HG02678 (cell line): ENCODE measurements at regions not wholly inside any gene's neighbourhood (a gene's known extent, or its start where the extent isn't known, plus 50 kb on each side); places are given as distances from the start of the nearest gene placed in this dataset.

Experiments used
- ATAC-seq: cut with Tn5 transposase; IDR thresholded peaks from one replicate; pipeline ENCODE4 v1.9.1; 2021; ENCODE audit warnings: mild to moderate bottlenecking, moderate library complexity; ENCODE audit not compliant: unreplicated experiment

GRCh38 chr18:41703744-41704530 lies 251.1 kb upstream of the PIK3C3 start:
- ATAC-seq = no peak

DNA sequence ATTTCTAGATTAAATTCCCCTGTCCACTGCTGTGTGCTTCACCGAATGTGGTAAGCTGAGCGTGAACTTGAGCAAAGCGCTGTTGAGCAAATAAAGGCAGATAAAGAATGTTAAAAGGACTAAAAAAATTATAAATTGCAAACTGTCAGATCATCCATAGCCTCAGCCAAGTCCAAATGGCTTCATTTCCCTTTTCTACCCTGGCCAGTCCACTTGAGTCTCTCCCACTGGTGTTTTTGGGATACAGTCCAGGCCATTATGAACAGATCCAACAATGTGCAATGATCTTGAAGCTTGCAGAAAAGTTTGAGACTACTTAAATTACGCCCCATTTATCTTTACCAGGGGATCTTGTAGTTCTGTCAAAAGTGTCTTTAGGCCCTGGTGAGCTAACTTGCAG lies 254.6 kb upstream of the PIK3C3 start:
- ATAC-seq = no peak

DNA sequence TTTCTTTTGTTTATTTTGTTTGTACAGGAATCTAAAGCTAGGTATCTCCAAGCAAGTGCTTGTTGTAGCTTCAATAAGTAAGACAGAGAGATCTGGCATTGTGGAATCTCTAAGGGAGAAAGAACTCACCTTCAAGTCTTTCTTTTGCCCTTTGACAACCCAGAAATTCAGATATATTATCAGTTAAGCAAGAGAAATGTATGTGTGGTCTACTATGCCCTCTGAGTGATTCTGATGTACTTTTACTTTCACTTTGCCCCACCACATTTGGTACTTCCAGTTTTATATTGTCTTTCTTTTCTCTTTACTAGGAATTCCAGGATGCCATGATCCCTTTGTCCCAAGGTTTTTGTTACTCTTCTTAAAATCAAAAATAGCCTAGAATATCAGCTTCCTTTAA lies 259.6 kb upstream of the PIK3C3 start:
- ATAC-seq = no peak

GRCh38 chr18:41693008-41693407 lies 262.0 kb upstream of the PIK3C3 start:
- ATAC-seq = no peak

DNA sequence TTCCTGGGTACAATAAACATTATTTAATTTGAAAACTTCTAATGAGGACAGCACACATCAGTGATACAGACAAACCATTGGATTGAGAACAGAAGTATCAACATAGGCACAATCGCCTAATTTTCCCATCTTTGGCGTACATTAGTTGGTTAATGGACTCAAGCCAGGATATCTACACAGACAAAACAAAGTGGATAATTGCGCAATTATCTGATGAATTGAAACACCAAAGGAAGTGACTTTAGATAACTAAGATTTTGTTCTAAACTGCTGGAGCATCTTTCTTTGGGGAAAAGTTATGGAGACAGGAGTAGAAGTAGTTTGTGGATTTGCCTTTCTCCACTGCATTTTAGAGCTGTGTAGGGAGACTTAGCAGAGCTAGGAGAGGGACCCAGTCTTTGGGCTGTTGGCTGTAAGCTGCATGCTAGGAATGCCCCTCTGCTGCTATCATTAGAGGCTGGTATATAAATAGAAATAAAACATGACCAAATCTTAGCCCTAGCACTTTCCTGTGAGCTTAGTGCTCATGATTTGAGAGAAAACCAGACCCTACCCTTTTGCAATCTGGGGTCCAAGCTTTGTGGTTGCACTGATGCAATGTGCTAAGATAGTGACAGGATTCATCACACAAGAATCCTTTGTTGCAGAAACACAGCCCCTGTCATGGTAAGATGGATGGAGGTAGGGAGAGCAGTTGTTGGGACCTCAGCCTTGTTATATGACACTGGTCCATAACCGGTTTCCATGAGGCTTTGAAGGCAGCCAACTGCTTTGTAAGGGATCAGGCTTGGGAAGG lies 264.5 kb upstream of the PIK3C3 start:
- no peak for ATAC-seq

DNA sequence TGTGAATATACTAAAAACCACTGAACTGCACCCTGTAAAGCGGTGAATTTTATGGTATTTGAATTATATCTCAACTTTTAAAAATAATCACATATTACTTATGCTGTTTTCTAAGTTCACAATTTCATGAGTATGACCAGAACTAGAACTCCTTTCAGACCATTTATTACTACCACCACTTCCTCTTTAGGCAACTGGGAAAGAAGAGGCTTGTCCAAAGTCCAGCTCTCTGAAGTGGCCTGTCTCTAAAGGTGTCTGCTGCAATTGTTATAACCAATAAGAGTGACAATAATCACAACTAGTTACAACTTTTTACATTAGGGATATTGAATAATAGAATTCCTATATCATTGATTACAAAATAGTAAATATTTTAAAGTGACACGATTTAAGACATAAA lies 267.9 kb upstream of the PIK3C3 start:
- no peak for ATAC-seq

GRCh38 chr18:41681138-41681880 lies 273.7 kb upstream of the PIK3C3 start:
- no peak for ATAC-seq

DNA sequence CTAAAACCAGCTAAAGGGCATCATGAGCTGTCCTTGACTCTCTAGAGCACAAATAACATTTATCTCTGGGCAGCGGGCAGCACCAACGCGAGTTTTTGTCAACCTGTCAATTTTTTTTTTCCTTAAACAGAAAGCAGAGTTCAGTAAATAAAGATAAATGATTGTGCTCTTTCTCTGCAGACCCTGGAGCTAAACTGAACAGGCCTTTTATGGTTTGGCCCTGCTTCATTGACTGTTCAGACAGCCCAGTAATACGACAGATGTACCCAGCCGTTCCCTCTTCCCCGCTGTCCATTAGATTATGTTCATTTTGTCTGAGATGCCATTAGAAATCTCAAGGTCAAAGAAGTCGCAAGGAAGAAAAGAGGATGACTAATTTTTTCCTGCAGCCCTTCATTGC lies 280.5 kb upstream of the PIK3C3 start:
- no peak for ATAC-seq

GRCh38 chr18:41666231-41666630 lies 288.8 kb upstream of the PIK3C3 start:
- ATAC-seq = no peak

DNA sequence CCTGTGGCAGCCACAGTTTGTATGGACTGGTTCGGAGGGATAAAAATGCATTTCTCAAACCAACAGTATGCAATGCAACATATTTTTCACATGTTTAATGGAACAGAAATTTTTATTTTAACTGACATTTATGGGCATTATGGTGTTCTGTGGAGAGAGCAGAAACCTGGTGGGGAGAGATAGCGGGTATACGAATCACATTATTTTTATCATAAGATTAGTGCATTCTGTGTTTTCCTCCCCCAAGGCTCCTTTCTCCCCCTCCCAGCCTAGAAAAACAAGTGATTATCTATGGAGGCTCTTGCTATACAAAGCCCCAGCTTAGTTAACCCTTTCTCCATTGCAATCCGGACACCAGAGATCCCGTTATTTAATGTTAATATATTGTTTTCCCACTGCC lies 289.8 kb upstream of the PIK3C3 start:
- no peak for ATAC-seq

- no peak for ATAC-seq
These were observed 294.4 kb upstream of the PIK3C3 start for GRCh38 chr18:41660654-41661053.

GRCh38 chr18:41659438-41660130 lies 295.4 kb upstream of the PIK3C3 start:
- ATAC-seq = no peak

- ATAC-seq = no peak
These were observed 297.8 kb upstream of the PIK3C3 start for GRCh38 chr18:41657189-41657588.

DNA sequence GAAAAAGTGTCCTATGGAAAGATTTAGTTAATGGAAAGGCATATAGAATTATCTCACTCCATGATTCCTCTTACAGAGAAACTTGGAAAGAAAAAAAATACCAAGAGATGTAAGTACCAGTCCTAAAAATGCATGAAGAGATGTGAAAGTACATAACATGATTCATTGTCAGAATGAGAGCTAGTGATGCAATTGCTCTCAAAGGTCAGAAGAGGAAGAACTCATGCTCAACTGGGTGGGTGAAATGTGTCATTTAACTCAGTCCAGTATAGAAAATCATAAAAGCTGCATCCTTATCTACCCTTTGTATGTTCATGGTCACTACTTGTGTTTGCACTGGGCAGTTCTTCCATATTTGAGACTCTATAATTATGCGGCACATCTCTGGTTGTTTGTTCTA lies 300.0 kb upstream of the PIK3C3 start:
- ATAC-seq = no peak

- no peak for ATAC-seq
These were observed 307.1 kb upstream of the PIK3C3 start for GRCh38 chr18:41647914-41648313.

- no peak for ATAC-seq
These were observed 308.0 kb upstream of the PIK3C3 start for GRCh38 chr18:41646915-41647620.

- no peak for ATAC-seq
These were observed 309.3 kb upstream of the PIK3C3 start for GRCh38 chr18:41645589-41646360.

GRCh38 chr18:41644466-41644865 lies 310.6 kb upstream of the PIK3C3 start:
- no peak for ATAC-seq

GRCh38 chr18:41643427-41643826 lies 311.6 kb upstream of the PIK3C3 start:
- ATAC-seq = no peak

DNA sequence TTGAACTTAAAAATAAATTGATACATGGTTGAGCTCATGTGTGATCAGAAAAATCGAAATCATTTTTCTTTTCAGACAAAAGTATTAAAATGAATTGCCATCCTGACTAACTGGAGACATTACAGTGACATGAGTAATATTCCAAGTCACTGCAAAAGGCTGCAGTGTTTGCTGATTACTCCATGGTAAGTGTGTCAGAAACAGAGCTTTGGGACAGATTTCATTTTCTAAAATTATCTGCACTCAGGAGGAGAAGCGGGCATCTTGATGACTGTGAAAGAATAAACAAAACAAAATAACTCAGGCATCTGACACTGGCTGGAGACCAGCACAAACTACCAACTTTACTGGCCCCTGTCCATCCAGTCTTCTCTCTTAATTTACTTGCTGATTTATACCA lies 312.3 kb upstream of the PIK3C3 start:
- no peak for ATAC-seq
